ENCODE measurements at regions not wholly inside any gene's neighbourhood (a gene's known extent, or its start where the extent isn't known, plus 50 kb on each side); places are given as distances from the start of the nearest gene placed in this dataset.

DNA sequence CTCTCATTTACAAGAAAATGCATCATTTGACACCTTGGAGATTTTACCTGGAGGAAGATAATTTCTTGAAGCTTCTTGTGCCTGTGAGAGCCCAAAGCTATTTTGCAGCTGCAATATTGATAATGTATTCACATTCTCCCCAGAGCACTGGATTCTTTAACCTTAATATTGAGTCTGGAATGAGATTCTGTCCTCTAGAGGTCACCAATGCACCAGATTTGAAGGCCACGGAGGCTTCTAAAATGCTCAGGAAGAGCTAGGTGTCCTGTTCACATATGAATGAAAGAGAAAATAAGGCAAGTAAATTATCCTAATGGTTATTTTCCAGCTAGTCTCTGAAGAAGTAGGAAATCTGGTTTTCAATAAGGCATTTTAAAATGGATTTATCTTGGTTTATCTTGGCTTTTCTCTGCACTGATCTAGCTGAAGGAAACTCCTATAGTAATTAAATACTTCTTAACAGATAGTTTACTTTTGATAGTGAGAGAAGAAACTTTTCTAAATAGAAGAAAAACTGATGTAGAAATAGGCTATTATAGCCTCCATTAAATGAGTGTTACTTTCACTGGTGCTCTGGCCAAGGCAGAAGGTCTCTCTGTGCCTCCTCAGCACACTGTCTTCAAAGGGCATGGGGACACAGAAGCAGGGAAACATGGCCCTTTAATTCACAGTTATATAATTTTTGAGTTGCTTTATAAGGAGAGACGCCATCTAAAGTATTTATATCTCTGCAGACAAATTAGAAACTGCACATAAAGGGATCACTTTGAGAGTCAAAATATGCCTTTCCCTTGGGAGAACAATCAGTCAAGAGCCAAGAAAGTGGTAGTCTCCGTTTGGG is 297.0 kb upstream of the ACTBL2 start:
- TF ChIP-seq CTCF (IDR thresholded peaks at IDR 0.05) (peak; percentile 76), ZFX (IDR thresholded peaks at IDR 0.05; ENCODE audit: borderline replicate concordance) (no peak)

All from 22Rv1 (cell line).